ENCODE measurements at regions not wholly inside any gene's neighbourhood (a gene's known extent, or its start where the extent isn't known, plus 50 kb on each side); places are given as distances from the start of the nearest gene placed in this dataset.

DNA sequence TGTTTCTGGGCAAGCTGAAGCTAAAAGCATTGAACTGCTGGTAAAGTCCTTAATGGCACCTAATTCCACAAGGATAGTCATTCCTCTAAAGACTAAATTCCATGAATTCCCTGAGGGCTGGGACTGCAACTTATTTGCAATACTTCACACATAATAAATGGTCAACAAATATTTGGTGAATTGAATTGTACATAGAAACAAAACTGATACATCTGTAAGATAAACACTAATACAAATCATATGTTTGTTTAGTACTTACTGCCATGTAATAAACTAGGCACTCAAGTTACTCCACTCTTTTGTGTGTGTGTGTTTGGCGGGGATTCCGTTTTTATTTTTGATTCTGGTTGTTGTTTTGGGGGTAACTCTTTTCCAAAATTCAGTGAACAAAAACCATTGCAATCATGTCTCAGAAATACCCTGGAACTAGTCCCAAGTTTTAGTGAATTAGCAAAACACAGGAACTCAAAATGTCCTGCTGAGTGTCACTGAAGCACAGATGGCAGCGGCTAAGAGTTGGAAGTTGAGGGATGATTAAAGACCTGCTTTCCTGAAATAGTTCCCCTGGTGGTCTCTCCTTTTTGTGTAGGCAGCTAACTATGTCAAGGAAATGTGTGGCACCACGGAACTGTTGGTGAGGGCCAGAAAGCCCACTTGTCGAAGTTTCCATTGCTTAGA lies 74.8 kb upstream of the SNRPB2 start (continued):
- TF ChIP-seq, protein P1, sequence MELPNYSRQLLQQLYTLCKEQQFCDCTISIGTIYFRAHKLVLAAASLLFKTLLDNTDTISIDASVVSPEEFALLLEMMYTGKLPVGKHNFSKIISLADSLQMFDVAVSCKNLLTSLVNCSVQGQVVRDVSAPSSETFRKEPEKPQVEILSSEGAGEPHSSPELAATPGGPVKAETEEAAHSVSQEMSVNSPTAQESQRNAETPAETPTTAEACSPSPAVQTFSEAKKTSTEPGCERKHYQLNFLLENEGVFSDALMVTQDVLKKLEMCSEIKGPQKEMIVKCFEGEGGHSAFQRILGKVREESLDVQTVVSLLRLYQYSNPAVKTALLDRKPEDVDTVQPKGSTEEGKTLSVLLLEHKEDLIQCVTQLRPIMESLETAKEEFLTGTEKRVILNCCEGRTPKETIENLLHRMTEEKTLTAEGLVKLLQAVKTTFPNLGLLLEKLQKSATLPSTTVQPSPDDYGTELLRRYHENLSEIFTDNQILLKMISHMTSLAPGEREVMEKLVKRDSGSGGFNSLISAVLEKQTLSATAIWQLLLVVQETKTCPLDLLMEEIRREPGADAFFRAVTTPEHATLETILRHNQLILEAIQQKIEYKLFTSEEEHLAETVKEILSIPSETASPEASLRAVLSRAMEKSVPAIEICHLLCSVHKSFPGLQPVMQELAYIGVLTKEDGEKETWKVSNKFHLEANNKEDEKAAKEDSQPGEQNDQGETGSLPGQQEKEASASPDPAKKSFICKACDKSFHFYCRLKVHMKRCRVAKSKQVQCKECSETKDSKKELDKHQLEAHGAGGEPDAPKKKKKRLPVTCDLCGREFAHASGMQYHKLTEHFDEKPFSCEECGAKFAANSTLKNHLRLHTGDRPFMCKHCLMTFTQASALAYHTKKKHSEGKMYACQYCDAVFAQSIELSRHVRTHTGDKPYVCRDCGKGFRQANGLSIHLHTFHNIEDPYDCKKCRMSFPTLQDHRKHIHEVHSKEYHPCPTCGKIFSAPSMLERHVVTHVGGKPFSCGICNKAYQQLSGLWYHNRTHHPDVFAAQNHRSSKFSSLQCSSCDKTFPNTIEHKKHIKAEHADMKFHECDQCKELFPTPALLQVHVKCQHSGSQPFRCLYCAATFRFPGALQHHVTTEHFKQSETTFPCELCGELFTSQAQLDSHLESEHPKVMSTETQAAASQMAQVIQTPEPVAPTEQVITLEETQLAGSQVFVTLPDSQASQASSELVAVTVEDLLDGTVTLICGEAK (IDR thresholded peaks at IDR 0.05; ENCODE audit: borderline replicate concordance) = no peak
- TF ChIP-seq CHD1 (IDR thresholded peaks at IDR 0.05; ENCODE audit: low read depth, low read length) (no peak), MTA2 (IDR thresholded peaks at IDR 0.05; ENCODE audit: low read depth) (no peak), POLR2A (IDR thresholded peaks at IDR 0.05; ENCODE audit: low read depth, low read length) (no peak), ZNF274 (IDR thresholded peaks at IDR 0.05; ENCODE audit: insufficient read depth, insufficient read length) (no peak), PML (IDR thresholded peaks at IDR 0.05; ENCODE audit: low read length) (no peak), HDAC2 (IDR thresholded peaks at IDR 0.05) (no peak), MYB (IDR thresholded peaks at IDR 0.05; ENCODE audit: borderline replicate concordance, low read depth, low read length) (no peak)

DNA sequence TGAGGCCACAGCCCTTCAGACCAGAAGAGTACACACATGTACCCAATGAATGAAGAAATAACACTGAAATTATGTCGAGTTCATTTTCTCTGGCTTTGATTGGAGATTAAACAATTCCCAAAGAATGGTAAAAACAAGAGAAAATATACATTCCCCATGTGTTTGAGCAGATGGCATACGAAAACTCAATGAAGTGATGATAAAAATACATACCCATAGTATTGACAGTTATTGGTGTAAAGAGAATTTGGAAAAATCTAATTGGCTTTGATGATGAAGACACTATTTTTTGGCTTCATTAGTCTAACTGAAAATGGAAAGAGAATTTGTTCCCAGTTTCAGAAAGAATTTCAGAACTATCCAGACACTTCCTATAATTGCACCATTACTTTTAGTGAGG lies 76.6 kb upstream of the SNRPB2 start:
- ATAC-seq (no peak), FAIRE-seq (no peak), DNase-seq (ENCODE audit: low read depth, low spot score) (no peak)
- Histone ChIP-seq H3K27me3 (replicated peaks in 1 of 2; ENCODE audit: control insufficient read depth in 2 of 2, insufficient read depth in 2 of 2, low read length in 1 of 2) (peaks cover 0 to 1% of the 10 kb centered on the region in 2 experiments; a peak in 2 of 4 replicates), H3K9me3 (replicated peaks; ENCODE audit: control insufficient read depth, insufficient read depth, low read length) (no peaks in the 10 kb centered on the region), H3K9ac (ENCODE audit: control insufficient read depth, insufficient read depth, low read length) (no peak overlapping the region), H3K27ac (ENCODE audit: control insufficient read depth, insufficient read depth) (no peak overlapping the region), H3K4me3 (no peak overlapping the region), H2AFZ (ENCODE audit: control insufficient read depth, low read depth, low read length) (no peak overlapping the region), H3K36me3 (ENCODE audit: control insufficient read depth in 2 of 2, insufficient read depth in 2 of 2, low read length in 1 of 2) (no peaks in the 10 kb centered on the region), H4K20me1 (ENCODE audit: control insufficient read depth, insufficient read depth) (no peaks in the 10 kb centered on the region), H3K4me2 (ENCODE audit: control insufficient read depth, insufficient read depth) (no peak overlapping the region), H3K79me2 (ENCODE audit: control insufficient read depth, insufficient read depth, low read length) (no peaks in the 10 kb centered on the region), H3K4me1 (ENCODE audit: control insufficient read depth, insufficient read depth, low read length) (no peaks in the 10 kb centered on the region)
- ChIA-PET POLR2A (no interaction called here), CTCF (no interaction called here), SMC1A (ENCODE audit: uncharacterized antibody, unreplicated experiment) (no interaction called here), RAD21 (ENCODE audit: unreplicated experiment) (no interaction called here)
- in situ Hi-C loops (cut with MboI) (no loop called here), intact Hi-C loops (cut with micrococcal nuclease; ENCODE audit: unreplicated experiment) (no loop called here)
- WGBS (ENCODE audit: insufficient coverage, insufficient replicate concordance, low lambda C conversion rate, missing lambda C conversion rate) = 0% methylated on average over 2 of the region's 2 CpGs
- TF ChIP-seq RCOR1 (conservative IDR thresholded peaks at IDR 0.05; ENCODE audit: low read depth, low read length) = no peak
- no TSS peak for BruUV-seq (replicated peaks)
